ENCODE measurements at regions not wholly inside any gene's neighbourhood (a gene's known extent, or its start where the extent isn't known, plus 50 kb on each side); places are given as distances from the start of the nearest gene placed in this dataset.
A peak's percentile ranks its signal among the peaks of the same experiment; 100 is the strongest.

DNA sequence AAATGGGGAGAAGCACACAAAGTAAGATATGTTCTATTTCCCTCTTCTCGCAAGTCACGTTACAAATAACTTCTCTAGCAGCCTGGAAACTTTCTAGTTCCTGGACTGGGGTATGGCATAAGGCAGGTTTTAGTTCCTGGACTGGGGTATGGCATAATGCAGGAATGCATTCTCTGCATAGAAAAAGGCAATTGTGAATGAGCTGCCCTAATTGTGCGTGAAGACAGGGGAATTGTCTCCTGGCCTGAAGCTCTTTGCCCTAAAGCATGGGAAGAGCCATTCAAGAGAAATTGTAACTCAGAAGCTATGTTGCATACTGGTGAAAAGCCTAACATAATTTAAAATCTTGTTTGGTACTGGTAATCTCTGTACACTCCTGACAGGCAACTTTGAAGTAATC, 54.3 kb upstream of the CBLB start:
- DNase-seq (ENCODE audit: extremely low spot score, insufficient read length, low read depth) (no peak), FAIRE-seq (no peak)

DNA sequence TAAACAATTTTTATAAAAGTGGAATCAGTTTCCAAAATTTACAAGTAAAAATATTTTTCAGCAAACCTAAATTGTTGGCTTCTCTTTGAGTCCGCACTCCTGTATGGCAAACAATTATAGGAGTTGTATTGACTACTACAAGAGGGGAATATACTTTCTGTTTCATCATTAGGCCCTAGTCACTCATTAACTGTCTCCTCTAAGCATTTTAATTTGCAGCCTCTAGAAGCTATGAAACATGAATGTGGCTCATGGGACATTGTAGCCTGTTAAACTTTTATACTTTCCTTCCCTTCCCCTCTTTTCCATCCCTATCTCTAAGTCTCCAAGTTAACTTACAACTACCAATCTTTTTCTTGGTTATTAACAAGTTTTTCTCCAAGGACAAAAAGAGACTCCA, 58.9 kb upstream of the CBLB start:
- DNase-seq (ENCODE audit: extremely low spot score, insufficient read length, low read depth) = no peak
- FAIRE-seq = no peak

DNA sequence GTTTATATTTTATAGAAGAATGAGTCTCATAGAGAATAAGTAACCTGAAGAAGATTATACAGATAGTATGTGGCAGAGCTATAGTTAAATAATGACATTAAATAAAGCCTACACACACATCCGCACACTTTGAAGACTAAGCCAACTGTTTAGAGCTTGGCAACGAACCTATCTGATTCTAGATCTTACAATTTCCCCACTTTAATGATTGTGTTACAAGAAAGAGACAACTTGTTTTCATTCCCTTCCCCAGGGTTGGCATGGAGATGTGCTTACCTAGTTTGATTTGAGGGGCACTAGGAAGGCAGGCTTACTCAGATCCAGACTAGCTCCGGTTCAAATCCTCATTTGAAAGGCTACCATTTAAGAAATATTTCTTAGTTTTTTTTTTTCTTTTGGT, 61.9 kb upstream of the CBLB start:
- FAIRE-seq = no peak
- no peak for DNase-seq (ENCODE audit: extremely low spot score, insufficient read length, low read depth)

DNA sequence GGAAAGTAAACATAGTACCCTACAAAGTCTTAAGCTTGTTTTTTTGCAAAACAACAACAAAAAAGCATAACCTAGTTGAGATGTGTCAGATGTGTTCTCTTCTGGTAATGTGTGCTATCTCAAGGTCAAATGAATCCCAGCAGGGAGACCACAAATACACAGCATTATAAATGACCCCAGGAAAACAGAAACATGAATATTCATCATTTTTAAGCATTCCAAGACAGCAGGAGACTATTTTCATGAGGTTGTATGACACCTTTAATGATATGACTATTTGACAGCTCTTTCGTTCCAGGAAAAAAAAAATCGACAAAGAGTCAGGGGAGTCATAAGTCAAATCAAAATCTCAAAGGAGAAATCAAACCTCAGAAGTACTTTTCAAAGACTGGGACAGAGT, 62.7 kb upstream of the CBLB start:
- FAIRE-seq = no peak
- DNase-seq (ENCODE audit: extremely low spot score, insufficient read length, low read depth) = no peak

DNA sequence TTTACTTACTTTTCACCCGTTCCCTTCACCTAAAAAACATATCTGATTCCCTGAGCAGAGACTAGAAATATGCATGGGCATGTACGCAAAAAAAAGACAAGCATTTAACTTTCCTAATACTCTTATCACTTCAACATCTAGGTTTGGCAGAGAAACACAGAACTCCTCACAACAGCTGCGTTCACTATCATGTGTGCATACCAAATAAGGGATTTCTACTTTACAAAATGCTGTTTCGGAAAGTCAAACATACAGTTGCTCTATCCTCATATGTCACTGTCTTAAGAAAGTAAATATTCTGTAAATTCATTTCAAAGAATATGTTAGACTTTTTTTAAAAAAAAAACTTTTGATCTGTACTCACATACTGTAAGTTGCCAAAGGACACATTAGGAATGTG, 65.1 kb upstream of the CBLB start:
- DNase-seq (ENCODE audit: extremely low spot score, insufficient read length, low read depth) = no peak
- FAIRE-seq = no peak

DNA sequence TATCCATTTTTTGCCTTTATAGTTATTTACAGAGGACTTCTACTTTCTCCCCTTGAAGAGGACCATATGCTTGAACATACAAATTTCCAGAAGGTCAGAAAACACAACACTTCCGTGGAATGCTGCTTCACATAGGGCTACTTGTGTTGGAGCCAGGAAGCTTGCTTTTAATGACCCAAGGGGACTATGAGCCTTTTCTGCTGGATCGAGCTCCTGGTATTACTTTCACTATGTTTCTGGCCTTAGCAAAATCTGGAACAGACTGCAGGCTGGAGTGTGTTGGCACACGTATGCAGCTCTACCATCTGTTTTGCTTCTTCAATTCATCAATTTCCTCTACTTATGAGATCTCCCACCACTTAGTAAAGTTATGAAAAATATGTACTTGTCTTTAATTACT, 69.3 kb upstream of the CBLB start:
- FAIRE-seq (no peak), DNase-seq (ENCODE audit: extremely low spot score, insufficient read length, low read depth) (no peak)

DNA sequence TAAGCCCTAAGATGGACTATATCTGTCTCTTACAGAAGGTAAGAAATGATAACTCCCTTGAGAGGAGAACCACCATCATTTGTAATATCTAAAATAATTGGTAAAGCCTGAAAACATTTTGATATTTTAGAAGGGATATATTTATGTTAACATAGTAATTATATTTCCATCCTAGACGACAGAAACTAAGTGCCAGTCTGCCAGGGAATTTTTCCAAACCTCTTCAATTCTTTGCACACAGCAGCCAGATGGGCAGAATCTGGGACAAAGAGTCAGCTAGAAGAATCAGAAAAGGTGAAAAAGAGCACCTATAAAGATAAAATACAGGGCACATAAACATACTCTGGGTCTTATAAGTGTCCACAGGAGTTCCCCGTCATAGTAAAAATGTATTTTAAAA, 70.0 kb upstream of the CBLB start:
- FAIRE-seq (no peak), DNase-seq (ENCODE audit: extremely low spot score, insufficient read length, low read depth) (no peak)

DNA sequence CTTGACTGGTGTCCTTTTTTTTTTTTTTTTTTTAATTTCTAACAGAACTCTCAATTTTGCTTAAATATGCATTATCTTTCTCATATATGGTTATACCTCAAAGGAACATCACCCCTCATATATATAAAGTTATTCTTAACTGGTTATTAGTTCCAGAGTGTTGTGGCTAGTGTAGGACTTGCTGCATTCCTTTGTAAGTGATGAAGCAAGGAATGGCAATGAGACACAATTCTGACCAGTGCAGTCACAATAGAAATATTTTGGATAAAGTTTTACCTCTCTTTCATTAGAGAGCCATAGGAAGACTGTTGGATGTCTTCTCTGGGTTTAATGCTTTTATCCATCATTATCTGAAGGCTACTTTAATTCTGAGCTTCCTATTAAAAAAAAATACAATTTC, 75.5 kb upstream of the CBLB start:
- FAIRE-seq = no peak
- no peak for DNase-seq (ENCODE audit: extremely low spot score, insufficient read length, low read depth)

DNA sequence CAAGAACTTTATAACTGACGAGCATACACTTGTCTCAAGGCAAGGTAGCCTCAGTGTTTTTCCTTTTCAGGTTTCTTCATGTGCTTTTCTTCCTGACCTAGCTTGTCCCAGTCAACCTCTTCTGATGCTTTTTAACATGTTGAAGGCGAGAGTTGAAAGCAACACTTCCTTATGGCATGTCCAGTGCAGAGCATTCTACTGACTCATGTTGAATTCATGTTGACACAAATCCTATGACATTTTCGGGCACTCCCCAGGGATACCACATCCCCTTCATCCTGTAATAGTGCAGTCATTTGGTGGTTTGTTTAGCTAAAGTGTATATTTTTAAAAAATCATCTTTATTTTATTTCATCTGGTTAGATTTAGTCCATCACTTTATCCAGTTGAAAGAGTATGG, 75.9 kb upstream of the CBLB start:
- no peak for FAIRE-seq
- no peak for DNase-seq (ENCODE audit: extremely low spot score, insufficient read length, low read depth)

DNA sequence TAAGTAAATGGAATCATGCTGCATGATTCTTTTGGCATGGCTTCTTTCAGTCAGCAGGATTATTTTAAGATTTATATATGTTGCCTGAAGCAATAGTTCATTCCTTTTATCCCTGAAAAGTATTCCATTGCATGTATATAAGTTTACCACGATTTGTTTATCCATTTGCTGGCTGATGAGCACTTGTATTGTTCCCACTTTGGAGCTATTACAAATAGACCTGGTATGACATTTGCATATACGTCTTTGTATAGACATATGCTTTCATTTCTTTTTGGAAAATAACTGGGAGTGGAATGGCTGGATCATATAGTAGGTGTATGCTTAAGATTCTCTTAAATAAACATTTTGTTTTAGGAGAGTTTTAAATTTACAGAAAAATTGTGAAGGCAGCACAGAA, 79.3 kb upstream of the CBLB start:
- no peak for DNase-seq (ENCODE audit: extremely low spot score, insufficient read length, low read depth)
- no peak for FAIRE-seq

DNA sequence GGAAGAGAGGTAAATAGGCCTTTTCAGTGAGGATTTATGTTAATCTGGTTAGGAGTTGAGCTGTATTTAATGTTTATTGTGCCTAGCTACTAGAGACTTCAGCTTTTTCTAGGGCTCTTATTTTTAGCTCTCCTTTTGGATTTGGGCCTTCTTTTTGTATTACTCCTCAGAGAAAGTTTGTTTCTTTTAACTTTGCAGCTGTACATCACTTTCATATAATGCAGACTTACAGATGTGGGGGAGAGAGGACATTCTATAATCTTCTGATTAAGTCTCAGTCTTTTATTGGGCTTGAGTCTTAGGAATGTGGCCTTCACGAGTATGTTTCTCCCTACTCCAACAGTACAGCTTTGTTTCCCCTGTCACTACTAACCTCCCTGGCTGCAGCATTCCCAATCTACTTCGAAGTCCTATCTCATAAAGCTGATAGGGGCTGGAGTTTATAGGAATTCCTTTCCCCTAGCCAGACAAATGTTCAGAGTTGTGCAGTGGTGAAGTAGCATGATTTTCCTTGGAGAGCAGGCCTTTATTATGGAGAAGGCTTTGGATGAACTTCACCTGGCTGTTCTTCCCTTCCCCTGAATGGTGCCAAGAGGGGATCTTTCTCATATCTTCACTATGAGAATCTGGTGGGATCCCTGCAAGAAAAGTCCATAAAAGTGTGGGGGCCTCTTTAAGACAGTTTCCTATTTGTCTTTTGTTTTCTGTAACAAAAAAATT, 82.2 kb upstream of the CBLB start:
- no peak for DNase-seq (ENCODE audit: extremely low spot score, insufficient read length, low read depth)
- no peak for FAIRE-seq

DNA sequence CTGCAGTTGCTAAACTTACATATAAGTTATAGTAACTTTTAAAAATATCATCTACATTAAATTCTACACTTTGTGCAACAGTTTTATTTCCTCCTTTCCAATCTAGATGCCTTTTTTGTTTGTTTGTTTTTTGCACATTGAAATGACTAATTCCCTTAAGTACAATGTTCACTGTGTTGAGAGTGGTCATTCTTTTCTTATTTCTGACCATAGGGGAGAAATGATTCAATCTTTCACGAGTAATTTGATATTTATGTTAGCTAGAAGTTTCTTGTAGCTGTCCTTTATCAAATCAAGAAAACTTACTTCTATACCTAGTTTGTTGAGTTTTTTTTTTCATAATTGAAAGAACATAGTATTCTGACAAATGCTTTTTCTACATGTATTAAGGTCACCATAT, 85.0 kb upstream of the CBLB start:
- no peak for FAIRE-seq
- no peak for DNase-seq (ENCODE audit: extremely low spot score, insufficient read length, low read depth)

DNA sequence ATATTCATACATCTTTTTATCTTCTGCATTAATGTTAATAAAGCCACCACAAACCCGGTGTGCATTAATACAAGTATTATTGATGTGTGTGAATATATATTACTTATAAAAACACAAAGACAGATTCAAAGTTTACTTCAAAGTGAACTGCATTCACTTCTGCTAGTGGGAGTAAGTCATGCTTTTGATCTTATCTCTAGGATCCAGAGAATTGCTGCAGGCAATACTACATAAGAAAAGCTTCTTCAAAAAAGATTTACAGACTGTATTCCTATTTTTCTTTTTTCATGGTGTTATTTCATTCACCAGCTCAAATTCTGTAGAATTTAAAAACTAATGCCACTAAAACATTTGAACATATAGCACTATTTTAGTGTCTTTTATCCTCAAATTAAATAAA, 87.5 kb upstream of the CBLB start:
- no peak for FAIRE-seq
- no peak for DNase-seq (ENCODE audit: extremely low spot score, insufficient read length, low read depth)

DNA sequence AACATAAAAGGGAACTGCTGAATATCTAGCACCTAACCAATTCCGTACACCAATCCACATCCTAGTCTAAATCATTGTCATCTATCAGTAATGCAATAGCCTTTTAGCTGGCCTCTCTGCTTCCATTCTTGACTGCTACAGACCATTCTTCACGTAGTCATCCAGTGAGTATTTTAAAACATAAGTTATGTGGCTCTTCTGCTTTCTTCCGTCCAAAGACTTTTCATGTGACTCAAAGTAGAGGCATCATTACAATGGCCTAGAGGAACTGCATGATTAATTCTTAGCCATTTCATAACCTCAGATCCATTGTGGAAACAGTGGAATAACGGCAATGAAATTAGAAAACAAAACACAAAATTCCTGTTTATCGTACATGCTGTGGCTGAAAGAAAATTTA, 88.9 kb upstream of the CBLB start:
- DNase-seq (ENCODE audit: extremely low spot score, insufficient read length, low read depth) = no peak
- peak; percentile 12 for FAIRE-seq

DNA sequence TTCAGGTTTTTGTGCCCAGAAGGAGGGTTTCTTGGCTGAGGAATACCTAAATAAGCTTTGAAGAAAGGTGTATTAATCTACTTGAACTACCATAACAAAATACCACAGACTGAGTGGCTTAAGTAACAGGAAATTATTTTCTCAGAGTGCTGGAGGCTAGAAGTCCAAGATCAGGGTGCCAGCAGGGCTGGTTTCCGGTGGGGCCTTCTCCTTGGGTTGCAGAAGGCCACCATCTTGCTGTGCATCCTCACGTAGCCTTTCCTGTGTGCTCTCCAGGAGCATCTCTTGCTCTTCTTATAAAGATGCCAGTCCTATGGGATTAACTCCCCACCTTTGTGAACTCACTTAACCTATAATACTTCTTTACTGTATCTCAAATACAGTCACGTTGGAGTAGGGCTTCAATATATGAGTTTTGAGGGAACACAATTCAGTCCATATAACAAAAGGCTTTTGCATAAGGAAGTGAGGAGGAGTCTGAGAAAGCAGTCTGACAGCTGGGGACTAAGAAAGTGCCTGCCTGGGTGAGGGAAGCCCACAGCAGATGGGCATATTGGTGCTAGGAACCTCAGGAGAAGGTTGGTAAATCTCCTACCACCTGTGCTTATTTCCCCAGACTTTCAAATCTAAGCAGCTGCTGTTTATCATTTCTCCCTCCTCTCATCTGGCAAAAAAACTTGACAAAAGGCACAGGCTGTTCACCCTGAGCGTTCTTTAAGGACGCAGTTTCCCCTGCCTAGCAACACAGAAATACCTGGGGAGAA, 89.6 kb upstream of the CBLB start:
- FAIRE-seq (no peak), DNase-seq (ENCODE audit: extremely low spot score, insufficient read length, low read depth) (no peak)

DNA sequence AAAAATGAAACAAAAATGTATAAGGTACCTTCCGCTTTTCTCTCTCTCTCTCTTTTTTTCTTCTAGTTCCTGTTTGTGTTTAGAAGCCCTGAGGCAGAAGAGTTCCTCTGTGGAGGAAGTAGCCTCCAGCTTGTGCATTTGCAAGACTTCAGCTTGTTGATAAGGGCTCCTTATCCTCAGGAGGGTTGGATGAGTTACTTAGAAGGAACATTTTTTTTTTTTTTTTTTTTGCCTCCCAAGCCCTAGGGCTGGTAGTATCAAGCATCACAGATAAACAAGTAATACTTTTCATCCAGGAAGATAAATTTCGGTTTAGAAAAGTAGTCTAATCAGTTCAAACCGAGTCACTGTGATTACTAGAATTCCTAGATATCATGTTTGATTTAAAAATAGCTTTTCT, 91.0 kb upstream of the CBLB start:
- DNase-seq (ENCODE audit: extremely low spot score, insufficient read length, low read depth) = no peak

DNA sequence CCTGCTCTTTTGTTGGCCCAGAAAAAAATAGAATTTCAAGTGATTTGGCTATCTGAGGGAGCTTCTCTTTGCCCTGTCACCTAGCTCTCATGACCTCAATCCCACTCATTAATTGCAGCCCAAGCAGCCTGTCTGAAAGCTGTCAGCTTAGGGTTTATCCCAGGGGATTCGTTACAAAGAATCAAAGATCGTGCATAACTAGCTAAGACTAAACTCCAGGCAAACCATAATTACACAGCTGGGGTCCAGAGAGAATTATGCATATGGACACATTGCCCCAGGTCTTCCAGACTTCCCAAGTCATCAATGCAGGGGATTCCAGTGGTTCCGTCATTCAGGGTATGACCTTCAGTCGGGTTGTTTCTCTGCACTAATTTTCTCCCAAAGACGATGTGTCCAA, 91.6 kb upstream of the CBLB start:
- DNase-seq (ENCODE audit: extremely low spot score, insufficient read length, low read depth) (no peak), FAIRE-seq (no peak)

More for the DNA sequence above, 91.0 kb upstream of the CBLB start:
- no peak for FAIRE-seq

DNA sequence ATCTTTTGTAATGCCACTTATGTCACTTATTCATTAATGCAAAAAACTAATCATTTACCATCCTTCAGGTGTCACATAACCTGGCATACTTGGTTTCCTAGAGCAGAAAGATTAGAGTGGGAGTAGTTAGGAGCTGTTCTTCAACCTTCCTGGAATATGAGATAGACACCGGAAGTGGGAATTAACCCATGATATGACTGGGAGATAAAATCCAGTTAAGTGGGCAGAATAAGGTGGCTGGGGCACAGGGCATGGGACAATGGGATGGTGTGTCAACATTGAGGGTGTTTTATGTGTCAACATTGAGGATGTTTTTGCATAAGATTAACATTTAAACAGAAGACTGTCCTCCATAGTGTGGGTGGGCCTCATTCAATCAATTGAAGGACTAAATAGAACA, 94.3 kb upstream of the CBLB start:
- DNase-seq (ENCODE audit: extremely low spot score, insufficient read length, low read depth) (no peak), FAIRE-seq (no peak)

DNA sequence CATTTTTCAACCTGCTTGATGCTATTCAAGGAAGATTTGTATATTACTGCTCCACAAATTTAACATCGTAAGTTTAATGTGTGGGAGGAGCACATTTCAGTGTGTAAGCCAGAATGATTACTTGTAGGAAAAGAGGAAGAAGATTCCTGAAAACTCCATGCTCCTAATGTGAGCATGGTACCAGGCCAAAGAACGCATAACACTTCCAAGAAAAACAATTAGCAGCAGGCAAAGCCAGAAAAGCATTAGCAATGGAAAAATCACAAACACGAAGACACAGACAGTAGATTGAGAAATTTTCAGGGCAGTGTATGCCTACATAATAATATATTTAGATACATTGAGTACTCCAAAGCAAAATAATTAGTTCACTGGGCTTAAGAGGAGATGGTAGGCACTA, 96.6 kb upstream of the CBLB start:
- no peak for DNase-seq (ENCODE audit: extremely low spot score, insufficient read length, low read depth)
- no peak for FAIRE-seq

DNA sequence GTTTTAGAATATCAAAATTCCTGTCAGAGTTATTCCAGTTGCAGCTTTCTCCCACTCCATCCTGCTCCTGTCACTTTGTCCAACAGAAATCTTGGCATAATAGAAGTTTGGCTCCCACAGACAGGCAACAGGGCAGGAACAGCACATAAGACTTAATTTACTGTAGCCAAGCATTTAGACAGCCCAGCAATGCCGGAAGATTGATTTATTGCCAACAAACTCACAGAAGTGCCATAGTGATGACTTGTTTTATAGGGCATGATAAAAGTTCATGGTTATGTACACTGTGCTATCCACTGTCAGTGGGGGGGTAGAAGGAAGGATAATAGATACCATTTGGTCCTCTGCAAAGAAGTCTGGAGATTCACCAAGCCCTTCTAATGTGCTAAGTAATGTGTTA, 98.3 kb upstream of the CBLB start:
- DNase-seq (ENCODE audit: extremely low spot score, insufficient read length, low read depth) (no peak), FAIRE-seq (no peak)

DNA sequence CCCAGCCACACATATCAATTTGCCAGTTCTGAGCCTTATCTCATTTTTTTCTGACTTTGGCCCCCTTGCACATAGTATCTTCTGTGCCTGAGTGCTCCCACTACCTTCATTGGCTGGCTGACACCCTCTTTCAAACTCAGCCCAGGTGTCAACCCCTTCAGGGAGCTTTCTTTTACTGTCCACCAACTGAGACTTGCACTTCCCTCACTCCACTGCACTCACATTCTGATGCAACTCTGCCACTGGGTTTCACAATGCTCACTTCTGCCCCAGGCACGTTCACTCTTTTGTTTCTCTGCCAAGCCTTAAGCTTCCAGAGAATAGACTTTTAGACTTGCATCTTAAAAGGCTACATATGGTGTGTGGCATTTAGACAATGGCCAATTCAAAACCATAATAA, 101.5 kb upstream of the CBLB start:
- FAIRE-seq = no peak

DNA sequence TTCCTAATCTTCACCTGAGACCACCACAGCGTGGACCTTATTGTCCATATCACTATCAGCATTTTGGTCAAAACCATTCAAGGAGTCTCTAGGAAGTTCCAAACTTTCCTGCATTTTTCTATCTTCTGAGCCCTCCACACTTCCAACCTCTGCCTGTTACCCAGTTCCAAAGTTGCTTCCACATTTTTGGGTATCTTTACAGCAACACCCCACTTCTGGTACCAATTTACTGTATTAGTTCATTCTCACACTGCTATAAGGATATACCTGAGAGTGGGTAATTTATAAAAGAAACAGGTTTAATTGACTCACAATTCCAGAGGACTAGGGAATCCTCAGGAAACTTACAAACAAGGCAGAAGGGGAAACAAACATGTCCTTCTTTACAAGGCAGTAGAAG, 103.3 kb upstream of the CBLB start:
- FAIRE-seq (no peak), DNase-seq (ENCODE audit: extremely low spot score, insufficient read length, low read depth) (no peak)

More for the DNA sequence above, 101.5 kb upstream of the CBLB start:
- DNase-seq (ENCODE audit: extremely low spot score, insufficient read length, low read depth) = no peak
